Activated CD4-positive, alpha-beta memory T cell treated with anti-CD3 and anti-CD28 coated beads for 36 hours (primary cell): ENCODE measurements at regions not wholly inside any gene's neighbourhood (a gene's known extent, or its start where the extent isn't known, plus 50 kb on each side); places are given as distances from the start of the nearest gene placed in this dataset.
"Not testable (repeated sequence)": the region's sequence is repeated elsewhere in the genome, so short reads cannot be mapped to it uniquely, and the experiment has no call there.

Experiments
- CTCF ChIA-PET: fragments of 350-600 bp; sonication (Branson Sonifier 250); formaldehyde crosslinking; loops from one replicate; lab custom pipeline; 2021; ENCODE audit warnings: antibody characterized with exemption, inconsistent platforms; lab: Charles Lee
- POLR2A ChIA-PET: fragments of 350-600 bp; sonication (Branson Sonifier 250); formaldehyde crosslinking; loops from one replicate; lab custom pipeline; 2021; ENCODE audit warnings: antibody characterized with exemption; lab: Charles Lee
- DNase-seq: peaks from one replicate; pipeline ENCODE4 v3.0.0-alpha.2; 2020
- H3K27ac Mint-ChIP-seq: one replicate; pipeline ENCODE4 v1.8.0; 2021; ENCODE audit warnings: mixed read lengths
- H3K27me3 Mint-ChIP-seq: one replicate; pipeline ENCODE4 v1.8.0; 2021; ENCODE audit warnings: mixed read lengths
- H3K36me3 Mint-ChIP-seq: one replicate; pipeline ENCODE4 v1.8.0; 2021; ENCODE audit warnings: mixed read lengths
- H3K4me1 Mint-ChIP-seq: one replicate; pipeline ENCODE4 v1.8.0; 2021; ENCODE audit warnings: low read depth, mixed read lengths
- H3K4me3 Mint-ChIP-seq: one replicate; pipeline ENCODE4 v1.8.0; 2021; ENCODE audit warnings: mild to moderate bottlenecking, mixed read lengths
- H3K9me3 Mint-ChIP-seq: one replicate; pipeline ENCODE4 v1.8.0; 2021; ENCODE audit warnings: mixed read lengths
- intact Hi-C: fragments of 100-400 bp; cut with micrococcal nuclease; formaldehyde crosslinking; loops from one replicate; pipeline ENCODE4 v1.15.1; 2023

GRCh38 chr15:20010759-20011158 lies 530.8 kb downstream of the GOLGA6L6 start:
- POLR2A ChIA-PET, H3K27me3 Mint-ChIP-seq, H3K9me3 Mint-ChIP-seq, intact Hi-C loops, CTCF ChIA-PET, H3K4me1 Mint-ChIP-seq, DNase-seq, H3K36me3 Mint-ChIP-seq, H3K4me3 Mint-ChIP-seq, H3K27ac Mint-ChIP-seq: not testable (repeated sequence)

GRCh38 chr15:20009619-20010018 lies 532.0 kb downstream of the GOLGA6L6 start:
- H3K4me3 Mint-ChIP-seq, intact Hi-C loops, POLR2A ChIA-PET, H3K27ac Mint-ChIP-seq, H3K27me3 Mint-ChIP-seq, DNase-seq, CTCF ChIA-PET, H3K36me3 Mint-ChIP-seq, H3K9me3 Mint-ChIP-seq, H3K4me1 Mint-ChIP-seq: not testable (repeated sequence)

GRCh38 chr15:20007338-20007737 lies 534.3 kb downstream of the GOLGA6L6 start:
- H3K27me3 Mint-ChIP-seq, intact Hi-C loops, H3K4me3 Mint-ChIP-seq, H3K36me3 Mint-ChIP-seq, CTCF ChIA-PET, POLR2A ChIA-PET, H3K9me3 Mint-ChIP-seq, H3K4me1 Mint-ChIP-seq, DNase-seq, H3K27ac Mint-ChIP-seq: not testable (repeated sequence)

DNA sequence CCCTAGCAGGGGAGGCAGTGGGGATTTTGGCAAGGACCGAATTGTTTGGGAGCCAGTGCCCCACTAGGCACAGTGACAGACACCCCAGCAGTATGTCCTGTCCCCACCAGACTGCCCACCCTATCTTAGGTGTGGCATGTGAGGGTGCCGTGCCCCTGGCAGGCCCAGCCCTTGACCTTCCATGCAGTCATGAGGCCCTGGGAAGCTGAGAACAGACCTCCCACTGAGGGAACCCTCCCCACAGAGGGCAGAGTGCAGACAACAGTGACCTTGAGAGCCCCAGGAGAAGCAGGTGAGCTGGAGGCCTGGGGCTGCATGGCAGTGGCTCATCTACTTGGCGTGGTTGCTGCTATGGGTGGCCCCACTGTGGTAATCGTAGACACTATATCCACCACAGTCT lies 538.1 kb downstream of the GOLGA6L6 start:
- CTCF ChIA-PET, POLR2A ChIA-PET, H3K4me3 Mint-ChIP-seq, H3K27me3 Mint-ChIP-seq, intact Hi-C loops, H3K27ac Mint-ChIP-seq, DNase-seq, H3K4me1 Mint-ChIP-seq, H3K36me3 Mint-ChIP-seq, H3K9me3 Mint-ChIP-seq: not testable (repeated sequence)

DNA sequence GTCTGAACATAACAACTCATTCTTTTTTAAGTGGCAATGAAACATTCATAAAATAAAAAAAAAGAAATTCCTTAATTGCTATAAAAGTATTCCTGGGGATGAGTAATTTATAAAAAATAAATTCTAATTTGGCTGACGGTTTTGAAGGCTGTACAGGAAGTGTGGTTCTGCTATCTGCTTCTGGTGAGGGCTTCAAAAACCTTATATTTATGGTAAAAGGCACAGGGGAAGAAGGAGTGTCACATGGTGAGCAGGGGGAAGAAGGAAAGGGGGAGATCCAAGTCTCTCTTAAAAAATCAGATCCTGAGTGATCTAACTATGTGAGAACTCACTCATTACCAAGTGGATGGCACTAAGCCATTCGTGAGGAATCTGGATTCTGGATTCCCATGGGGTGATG lies 539.0 kb downstream of the GOLGA6L6 start:
- intact Hi-C loops = not testable (repeated sequence)

DNA sequence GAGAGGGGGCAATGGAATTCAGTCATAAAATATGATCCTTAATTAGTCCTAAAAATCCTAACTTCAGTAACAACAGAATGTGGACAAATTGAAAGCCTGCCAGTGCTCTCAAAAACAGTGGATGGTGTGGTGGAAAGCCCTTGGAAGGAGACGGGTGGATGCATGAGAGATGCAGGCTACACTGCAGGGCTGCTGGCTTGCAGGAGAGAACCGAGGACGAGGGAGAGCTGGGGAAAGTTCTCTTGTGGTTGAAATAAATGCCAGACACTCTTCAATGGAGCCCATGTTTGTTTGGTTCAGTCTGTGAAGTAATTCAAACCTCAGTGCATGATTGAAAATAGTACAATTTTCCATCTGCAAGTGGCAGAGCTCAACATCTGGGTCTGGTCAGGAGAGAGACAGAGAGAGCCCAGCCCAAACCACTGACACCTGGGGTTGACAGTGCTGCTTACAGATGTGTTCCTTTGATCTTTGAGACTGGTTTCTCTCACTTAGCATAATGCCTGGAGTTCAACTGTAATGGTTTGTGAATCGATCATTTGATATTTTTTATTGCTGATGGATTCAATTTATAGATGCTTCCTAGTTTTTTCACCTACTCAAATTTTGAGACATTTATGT lies 544.9 kb downstream of the GOLGA6L6 start:
- intact Hi-C loops, H3K4me1 Mint-ChIP-seq, H3K27ac Mint-ChIP-seq, H3K4me3 Mint-ChIP-seq, POLR2A ChIA-PET, CTCF ChIA-PET, H3K9me3 Mint-ChIP-seq, H3K36me3 Mint-ChIP-seq, H3K27me3 Mint-ChIP-seq, DNase-seq: not testable (repeated sequence)

More for the DNA sequence above, 539.0 kb downstream of the GOLGA6L6 start:
- CTCF ChIA-PET, H3K4me3 Mint-ChIP-seq, DNase-seq, H3K9me3 Mint-ChIP-seq, POLR2A ChIA-PET, H3K36me3 Mint-ChIP-seq, H3K27ac Mint-ChIP-seq, H3K27me3 Mint-ChIP-seq, H3K4me1 Mint-ChIP-seq: not testable (repeated sequence)

GRCh38 chr15:19995296-19995695 lies 546.3 kb downstream of the GOLGA6L6 start:
- H3K9me3 Mint-ChIP-seq = peaks cover 19% of the 10 kb centered on the region
- CTCF ChIA-PET, DNase-seq, H3K36me3 Mint-ChIP-seq, intact Hi-C loops, POLR2A ChIA-PET, H3K27ac Mint-ChIP-seq, H3K4me3 Mint-ChIP-seq, H3K4me1 Mint-ChIP-seq, H3K27me3 Mint-ChIP-seq: not testable (repeated sequence)

DNA sequence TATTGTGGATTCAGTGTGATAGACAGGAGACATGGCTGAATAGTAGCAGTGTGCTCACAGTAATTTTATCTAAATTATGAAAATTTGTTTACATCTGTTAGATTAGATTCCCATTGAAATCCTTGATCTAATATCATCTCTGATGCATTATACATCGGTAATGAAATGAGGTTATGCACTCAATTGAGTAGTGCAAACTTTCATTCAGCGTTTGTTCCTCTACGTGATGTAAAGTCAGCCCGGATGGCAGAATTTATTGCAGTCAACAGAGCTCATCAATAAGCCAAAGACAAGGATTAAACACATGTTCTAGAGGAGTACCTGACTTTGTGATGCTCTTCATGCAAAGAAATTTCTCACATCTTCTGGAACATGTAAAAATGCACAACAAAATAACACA lies 549.2 kb downstream of the GOLGA6L6 start:
- H3K27ac Mint-ChIP-seq = no peak overlapping the region
- DNase-seq = no peak
- CTCF ChIA-PET = no interaction called here
- H3K36me3 Mint-ChIP-seq = no peaks in the 10 kb centered on the region
- no peaks in the 10 kb centered on the region for H3K27me3 Mint-ChIP-seq
- POLR2A ChIA-PET = no interaction called here
- peaks cover 26% of the 10 kb centered on the region for H3K9me3 Mint-ChIP-seq
- no peak overlapping the region for H3K4me3 Mint-ChIP-seq
- intact Hi-C loops = no loop called here
- H3K4me1 Mint-ChIP-seq = no peaks in the 10 kb centered on the region

- no peak overlapping the region for H3K27ac Mint-ChIP-seq
- CTCF ChIA-PET = no interaction called here
- H3K9me3 Mint-ChIP-seq = peaks cover 37% of the 10 kb centered on the region
- no peaks in the 10 kb centered on the region for H3K4me1 Mint-ChIP-seq
- H3K4me3 Mint-ChIP-seq = no peak overlapping the region
- no peaks in the 10 kb centered on the region for H3K36me3 Mint-ChIP-seq
- H3K27me3 Mint-ChIP-seq = no peaks in the 10 kb centered on the region
- intact Hi-C loops = no loop called here
- no peak for DNase-seq
- POLR2A ChIA-PET = no interaction called here
Observed at GRCh38 chr15:19988094-19988660, 553.4 kb downstream of the GOLGA6L6 start.

DNA sequence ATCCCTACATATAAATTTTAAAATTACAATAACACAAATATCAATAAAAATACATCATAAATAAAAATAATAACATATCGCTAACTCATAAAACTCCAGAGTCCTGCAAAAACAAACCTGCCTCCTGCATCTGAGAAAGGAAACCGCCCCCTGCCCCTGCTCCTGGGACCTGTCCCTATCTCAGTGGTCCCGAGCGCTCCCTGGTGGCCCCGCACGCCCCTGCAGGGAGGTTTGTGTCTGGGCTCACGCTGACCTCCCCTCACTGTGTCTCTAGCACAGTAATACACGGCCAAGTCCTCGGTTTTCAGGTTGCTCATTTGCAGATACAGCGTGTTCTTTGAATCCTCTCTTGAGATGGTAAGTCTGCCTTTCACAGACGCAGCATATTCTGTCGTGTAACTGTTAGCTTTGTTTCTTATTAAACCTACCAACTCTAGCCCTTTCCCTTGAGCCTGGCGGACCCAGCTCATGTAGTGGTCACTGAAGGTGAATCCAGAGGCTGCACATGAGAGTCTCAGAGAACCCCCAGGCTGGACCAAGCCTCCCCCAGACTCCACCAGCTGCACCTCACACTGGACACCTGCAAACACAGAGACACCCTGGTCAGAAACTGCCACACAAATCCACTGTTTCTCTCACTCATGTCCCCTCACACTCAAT lies 554.1 kb downstream of the GOLGA6L6 start:
- Mint-ChIP-seq H3K27ac (no peak overlapping the region), H3K36me3 (no peaks in the 10 kb centered on the region), H3K27me3 (no peaks in the 10 kb centered on the region), H3K4me1 (no peaks in the 10 kb centered on the region), H3K9me3 (peaks cover 37% of the 10 kb centered on the region), H3K4me3 (no peak overlapping the region)
- intact Hi-C loops = no loop called here
- POLR2A ChIA-PET = no interaction called here
- CTCF ChIA-PET = no interaction called here
- DNase-seq = no peak

- Mint-ChIP-seq H3K4me1 (no peaks in the 10 kb centered on the region), H3K27ac (no peak overlapping the region), H3K27me3 (no peaks in the 10 kb centered on the region), H3K9me3 (peaks cover 23% of the 10 kb centered on the region), H3K36me3 (no peaks in the 10 kb centered on the region), H3K4me3 (no peak overlapping the region)
- ChIA-PET POLR2A (no interaction called here), CTCF (no interaction called here)
- intact Hi-C loops = no loop called here
- no peak for DNase-seq
Observed at GRCh38 chr15:19984101-19984500, 557.5 kb downstream of the GOLGA6L6 start.

DNA sequence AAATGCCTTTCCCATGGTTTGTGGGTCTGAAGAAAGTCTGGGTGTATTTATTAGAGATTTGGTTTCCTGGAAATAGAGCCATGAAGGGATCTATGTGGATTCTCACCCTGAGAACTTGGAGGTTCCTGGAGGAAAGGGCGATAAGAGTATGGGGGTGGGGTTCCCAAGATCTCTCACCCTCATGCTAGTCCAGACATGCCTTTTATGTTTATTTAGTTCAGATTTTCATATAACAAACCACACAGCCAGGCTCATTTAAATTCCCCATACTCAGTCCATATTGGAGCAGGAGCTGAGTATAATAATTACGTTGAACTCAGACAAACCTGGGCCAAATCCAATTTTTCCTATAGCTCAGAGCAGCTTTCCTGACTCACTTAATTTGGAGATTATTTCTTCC lies 566.6 kb downstream of the GOLGA6L6 start:
- no peak overlapping the region for H3K4me3 Mint-ChIP-seq
- H3K9me3 Mint-ChIP-seq = peaks cover 4% of the 10 kb centered on the region
- POLR2A ChIA-PET = no interaction called here
- H3K27ac Mint-ChIP-seq = no peak overlapping the region
- H3K27me3 Mint-ChIP-seq = no peaks in the 10 kb centered on the region
- CTCF ChIA-PET = no interaction called here
- no peaks in the 10 kb centered on the region for H3K4me1 Mint-ChIP-seq
- intact Hi-C loops = no loop called here
- no peak for DNase-seq
- H3K36me3 Mint-ChIP-seq = no peaks in the 10 kb centered on the region

DNA sequence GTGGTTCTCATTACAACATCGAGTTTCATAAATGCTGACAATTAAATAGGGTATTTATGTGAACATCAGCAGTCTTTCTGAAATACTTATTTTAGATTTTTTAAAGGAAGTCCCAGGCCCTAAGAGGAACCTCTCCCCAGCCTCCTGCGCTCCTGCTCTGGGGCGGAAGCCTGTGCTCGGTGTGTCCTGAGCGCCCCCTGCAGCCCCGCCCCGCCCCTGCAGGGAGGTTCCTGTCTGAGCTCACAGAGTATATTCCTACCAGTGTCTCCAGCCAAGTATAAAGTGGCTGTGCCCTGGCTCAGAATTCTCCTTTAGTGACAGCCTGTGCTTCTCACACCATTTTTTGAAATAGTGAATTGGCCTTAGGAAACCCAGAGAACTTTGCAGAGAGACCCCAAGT lies 567.9 kb downstream of the GOLGA6L6 start:
- Mint-ChIP-seq H3K36me3 (no peaks in the 10 kb centered on the region), H3K9me3 (peaks cover 3% of the 10 kb centered on the region), H3K27ac (no peak overlapping the region), H3K27me3 (no peaks in the 10 kb centered on the region), H3K4me3 (no peak overlapping the region), H3K4me1 (no peaks in the 10 kb centered on the region)
- ChIA-PET POLR2A (no interaction called here), CTCF (no interaction called here)
- intact Hi-C loops = no loop called here
- no peak for DNase-seq
